H1 (cell line): ENCODE measurements at regions not wholly inside any gene's neighbourhood (a gene's known extent, or its start where the extent isn't known, plus 50 kb on each side); places are given as distances from the start of the nearest gene placed in this dataset.

Experiments
- BCL11A ChIP-seq, 2 experiments: IDR thresholded peaks; one replicate each; pipeline ENCODE4 v1.6.1; 2011; ENCODE audit warnings: low read depth in 2 of 2, low read length in 2 of 2, mild to moderate bottlenecking in 2 of 2
- GABPA ChIP-seq: IDR thresholded peaks from 2 replicates; pipeline ENCODE4 v1.6.1; 2011; ENCODE audit warnings: mild to moderate bottlenecking, low read length, moderate library complexity, borderline replicate concordance; ENCODE audit not compliant: insufficient read depth
- HDAC2 ChIP-seq, 2 experiments: fragments of 300-600 bp in 1 of 2; sonication (generic) in 1 of 2; IDR thresholded peaks; 2 replicates each; pipeline ENCODE4 v1.6.1; 2011 to 2012; ENCODE audit warnings: low read depth in 2 of 2, low read length in 2 of 2, mild to moderate bottlenecking in 2 of 2, moderate library complexity in 2 of 2, borderline replicate concordance in 1 of 2, inconsistent platforms in 1 of 2
- POLR2AphosphoS5 ChIP-seq: IDR thresholded peaks from 2 replicates; pipeline ENCODE4 v1.6.1; 2011; ENCODE audit warnings: low read depth, low read length
- SIRT6 ChIP-seq: IDR thresholded peaks from one replicate; pipeline ENCODE4 v1.7.1; 2012; ENCODE audit warnings: low read length, inconsistent platforms
- SUZ12 ChIP-seq: fragments of 200-600 bp; sonication (generic); IDR thresholded peaks from 2 replicates; pipeline ENCODE4 v1.6.1; 2012; ENCODE audit warnings: mild to moderate bottlenecking, inconsistent platforms, low read length, moderate library complexity, mixed read lengths
- TAF1 ChIP-seq: IDR thresholded peaks from 2 replicates; pipeline ENCODE4 v1.6.1; 2011; ENCODE audit warnings: mild to moderate bottlenecking, low read depth, low read length

- TF ChIP-seq TAF1 (no peak), BCL11A (IDR thresholded peaks at IDR 0.05; ENCODE audit: low read depth in 2 of 2, low read length in 2 of 2) (no peak), GABPA (no peak), SUZ12 (no peak), HDAC2 (IDR thresholded peaks at IDR 0.05; ENCODE audit: borderline replicate concordance in 1 of 2, low read depth in 2 of 2, low read length in 2 of 2) (no peak), POLR2AphosphoS5 (no peak), SIRT6 (no peak)
- TF ChIP-seq, all 59 proteins: peak for 2
Measured at GRCh38 chr9:1837453-1838084, 177.6 kb upstream of the SMARCA2 start (continued).
